ENCODE measurements at regions not wholly inside any gene's neighbourhood (a gene's known extent, or its start where the extent isn't known, plus 50 kb on each side); places are given as distances from the start of the nearest gene placed in this dataset.

DNA sequence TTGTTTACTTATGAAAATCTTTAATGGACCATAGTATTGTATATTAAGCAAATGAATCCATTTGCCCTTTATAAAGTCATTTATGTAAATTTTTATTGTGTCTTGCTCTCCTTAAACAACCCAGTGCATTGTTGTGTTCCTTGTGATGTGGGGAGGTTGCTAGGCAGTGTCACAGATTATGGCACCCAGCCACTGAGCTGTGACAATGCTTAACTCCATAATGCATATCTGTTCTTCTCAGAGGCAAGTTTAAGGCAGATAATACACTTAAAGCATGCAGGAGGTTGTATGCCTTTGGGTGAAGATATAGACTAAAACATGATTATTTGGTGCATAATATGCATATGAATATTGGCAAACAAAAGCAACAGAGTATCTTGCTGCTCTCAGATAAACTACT is 269.6 kb upstream of the RIOK2 start:
- Histone ChIP-seq H3K9me3 (ENCODE audit: low read length) (no peaks in the 10 kb centered on the region), H3K9ac (ENCODE audit: low read length) (no peak overlapping the region), H4K20me1 (ENCODE audit: insufficient read depth) (no peaks in the 10 kb centered on the region), H3K79me2 (replicated peaks; ENCODE audit: insufficient read depth, low read length) (no peaks in the 10 kb centered on the region), H3K27ac (ENCODE audit: low read length) (no peak overlapping the region), H2AFZ (ENCODE audit: low read depth, low read length) (no peak overlapping the region), H3K36me3 (ENCODE audit: insufficient read depth, low read length) (no peaks in the 10 kb centered on the region), H3K27me3 (ENCODE audit: insufficient read depth, low read depth, low read length) (no peaks in the 10 kb centered on the region), H3F3A (ENCODE audit: insufficient read depth, low read length, poor library complexity, severe bottlenecking) (no peaks in the 10 kb centered on the region), H3K9me2 (ENCODE audit: insufficient read depth, low read length) (no peaks in the 10 kb centered on the region), H3K4me3 (ENCODE audit: low read length) (no peak overlapping the region), H3K4me2 (ENCODE audit: low read length) (no peak overlapping the region)
- no peak for TF ChIP-seq POLR2AphosphoS5 (IDR thresholded peaks at IDR 0.05)
- TF ChIP-seq EP300 (conservative IDR thresholded peaks at IDR 0.05; ENCODE audit: poor library complexity, severe bottlenecking), result no peak
- TF ChIP-seq, protein P1, sequence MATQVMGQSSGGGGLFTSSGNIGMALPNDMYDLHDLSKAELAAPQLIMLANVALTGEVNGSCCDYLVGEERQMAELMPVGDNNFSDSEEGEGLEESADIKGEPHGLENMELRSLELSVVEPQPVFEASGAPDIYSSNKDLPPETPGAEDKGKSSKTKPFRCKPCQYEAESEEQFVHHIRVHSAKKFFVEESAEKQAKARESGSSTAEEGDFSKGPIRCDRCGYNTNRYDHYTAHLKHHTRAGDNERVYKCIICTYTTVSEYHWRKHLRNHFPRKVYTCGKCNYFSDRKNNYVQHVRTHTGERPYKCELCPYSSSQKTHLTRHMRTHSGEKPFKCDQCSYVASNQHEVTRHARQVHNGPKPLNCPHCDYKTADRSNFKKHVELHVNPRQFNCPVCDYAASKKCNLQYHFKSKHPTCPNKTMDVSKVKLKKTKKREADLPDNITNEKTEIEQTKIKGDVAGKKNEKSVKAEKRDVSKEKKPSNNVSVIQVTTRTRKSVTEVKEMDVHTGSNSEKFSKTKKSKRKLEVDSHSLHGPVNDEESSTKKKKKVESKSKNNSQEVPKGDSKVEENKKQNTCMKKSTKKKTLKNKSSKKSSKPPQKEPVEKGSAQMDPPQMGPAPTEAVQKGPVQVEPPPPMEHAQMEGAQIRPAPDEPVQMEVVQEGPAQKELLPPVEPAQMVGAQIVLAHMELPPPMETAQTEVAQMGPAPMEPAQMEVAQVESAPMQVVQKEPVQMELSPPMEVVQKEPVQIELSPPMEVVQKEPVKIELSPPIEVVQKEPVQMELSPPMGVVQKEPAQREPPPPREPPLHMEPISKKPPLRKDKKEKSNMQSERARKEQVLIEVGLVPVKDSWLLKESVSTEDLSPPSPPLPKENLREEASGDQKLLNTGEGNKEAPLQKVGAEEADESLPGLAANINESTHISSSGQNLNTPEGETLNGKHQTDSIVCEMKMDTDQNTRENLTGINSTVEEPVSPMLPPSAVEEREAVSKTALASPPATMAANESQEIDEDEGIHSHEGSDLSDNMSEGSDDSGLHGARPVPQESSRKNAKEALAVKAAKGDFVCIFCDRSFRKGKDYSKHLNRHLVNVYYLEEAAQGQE (IDR thresholded peaks at IDR 0.05; ENCODE audit: borderline replicate concordance), result no peak
- no peak for TF ChIP-seq CTCF (IDR thresholded peaks at IDR 0.05; ENCODE audit: poor library complexity, severe bottlenecking)
- no peak for TF ChIP-seq EZH2 (IDR thresholded peaks at IDR 0.05; ENCODE audit: borderline replicate concordance, insufficient read depth, low read length, poor library complexity, severe bottlenecking)
- TF ChIP-seq MXI1 (conservative IDR thresholded peaks at IDR 0.05; ENCODE audit: poor library complexity, severe bottlenecking), result no peak
- no peak for TF ChIP-seq RAD21 (conservative IDR thresholded peaks at IDR 0.05)
- no peak for TF ChIP-seq TAF1 (IDR thresholded peaks at IDR 0.05; ENCODE audit: low read depth)
- TF ChIP-seq SMC3 (conservative IDR thresholded peaks at IDR 0.05; ENCODE audit: poor library complexity), result no peak

GRCh38 chr5:97453263-97453662 is 270.2 kb upstream of the RIOK2 start:
- H3K36me3 ChIP-seq (ENCODE audit: insufficient read depth, low read length), result no peaks in the 10 kb centered on the region
- H3F3A ChIP-seq (ENCODE audit: insufficient read depth, low read length, poor library complexity, severe bottlenecking), result no peaks in the 10 kb centered on the region
- H3K4me2 ChIP-seq (ENCODE audit: low read length), result no peak overlapping the region
- TF ChIP-seq EP300 (conservative IDR thresholded peaks at IDR 0.05; ENCODE audit: poor library complexity, severe bottlenecking) (no peak), TAF1 (IDR thresholded peaks at IDR 0.05; ENCODE audit: low read depth) (no peak), SMC3 (conservative IDR thresholded peaks at IDR 0.05; ENCODE audit: poor library complexity) (no peak), CTCF (IDR thresholded peaks at IDR 0.05; ENCODE audit: poor library complexity, severe bottlenecking) (no peak)
- TF ChIP-seq, protein P1 (IDR thresholded peaks at IDR 0.05; ENCODE audit: borderline replicate concordance), result no peak
- no peaks in the 10 kb centered on the region for H3K27me3 ChIP-seq (ENCODE audit: insufficient read depth, low read depth, low read length)
- H3K27ac ChIP-seq (ENCODE audit: low read length), result no peak overlapping the region
- no peak overlapping the region for H3K9ac ChIP-seq (ENCODE audit: low read length)
- H3K4me3 ChIP-seq (ENCODE audit: low read length), result no peak overlapping the region
- no peaks in the 10 kb centered on the region for H4K20me1 ChIP-seq (ENCODE audit: insufficient read depth)
- H3K79me2 ChIP-seq (replicated peaks; ENCODE audit: insufficient read depth, low read length), result no peaks in the 10 kb centered on the region
- no peak overlapping the region for H2AFZ ChIP-seq (ENCODE audit: low read depth, low read length)
- H3K9me2 ChIP-seq (ENCODE audit: insufficient read depth, low read length), result no peaks in the 10 kb centered on the region
- H3K9me3 ChIP-seq (ENCODE audit: low read length), result no peaks in the 10 kb centered on the region
